PC-3 (cell line): ENCODE measurements at regions not wholly inside any gene's neighbourhood (a gene's known extent, or its start where the extent isn't known, plus 50 kb on each side); places are given as distances from the start of the nearest gene placed in this dataset.

Experiments used
- EZH2 ChIP-seq: fragments of 300-600 bp; sonication (generic); IDR thresholded peaks from one replicate; pipeline ENCODE4 v1.6.1; 2017; ENCODE audit warnings: antibody characterized with exemption, mild to moderate bottlenecking, low read length; ENCODE audit not compliant: unreplicated experiment
- EZH2phosphoT487 ChIP-seq: fragments of 300-600 bp; sonication (generic); IDR thresholded peaks from 2 replicates; pipeline ENCODE4 v1.6.1; 2018; ENCODE audit warnings: mild to moderate bottlenecking, antibody characterized with exemption, low read length, borderline replicate concordance
- TF ChIP-seq, protein P1 (sequence below): fragments of 300-600 bp; sonication (generic); conservative IDR thresholded peaks from 2 replicates; pipeline ENCODE4 v1.5.1; 2017; ENCODE audit warnings: antibody characterized with exemption, low read depth, mild to moderate bottlenecking, low read length

DNA sequence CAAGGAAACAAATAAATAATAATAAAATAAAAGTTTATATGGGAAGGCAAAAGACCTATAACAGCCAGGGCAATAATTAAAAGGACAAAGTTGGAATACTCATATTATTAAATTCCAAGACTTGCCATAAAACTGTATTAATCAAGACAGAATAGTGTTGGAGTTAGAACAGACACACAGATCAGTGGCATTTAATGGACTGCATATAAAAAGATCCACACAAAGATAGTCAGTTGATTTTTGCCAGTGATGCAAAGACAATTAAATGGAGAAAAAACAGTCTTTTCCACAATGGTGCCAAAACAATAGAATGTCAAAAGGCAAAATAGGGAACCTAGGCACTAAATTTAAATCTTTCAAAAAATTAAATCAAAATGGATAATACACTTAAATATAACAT is 587.1 kb upstream of the GRIA3 start:
- TF ChIP-seq, protein P1, sequence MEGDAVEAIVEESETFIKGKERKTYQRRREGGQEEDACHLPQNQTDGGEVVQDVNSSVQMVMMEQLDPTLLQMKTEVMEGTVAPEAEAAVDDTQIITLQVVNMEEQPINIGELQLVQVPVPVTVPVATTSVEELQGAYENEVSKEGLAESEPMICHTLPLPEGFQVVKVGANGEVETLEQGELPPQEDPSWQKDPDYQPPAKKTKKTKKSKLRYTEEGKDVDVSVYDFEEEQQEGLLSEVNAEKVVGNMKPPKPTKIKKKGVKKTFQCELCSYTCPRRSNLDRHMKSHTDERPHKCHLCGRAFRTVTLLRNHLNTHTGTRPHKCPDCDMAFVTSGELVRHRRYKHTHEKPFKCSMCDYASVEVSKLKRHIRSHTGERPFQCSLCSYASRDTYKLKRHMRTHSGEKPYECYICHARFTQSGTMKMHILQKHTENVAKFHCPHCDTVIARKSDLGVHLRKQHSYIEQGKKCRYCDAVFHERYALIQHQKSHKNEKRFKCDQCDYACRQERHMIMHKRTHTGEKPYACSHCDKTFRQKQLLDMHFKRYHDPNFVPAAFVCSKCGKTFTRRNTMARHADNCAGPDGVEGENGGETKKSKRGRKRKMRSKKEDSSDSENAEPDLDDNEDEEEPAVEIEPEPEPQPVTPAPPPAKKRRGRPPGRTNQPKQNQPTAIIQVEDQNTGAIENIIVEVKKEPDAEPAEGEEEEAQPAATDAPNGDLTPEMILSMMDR: no peak
- TF ChIP-seq EZH2 (no peak), EZH2phosphoT487 (no peak)
